ENCODE measurements at regions not wholly inside any gene's neighbourhood (a gene's known extent, or its start where the extent isn't known, plus 50 kb on each side); places are given as distances from the start of the nearest gene placed in this dataset.

- no peak for TF ChIP-seq CTCF (IDR thresholded peaks at IDR 0.05 in 2 of 3, conservative IDR thresholded peaks at IDR 0.05 in 1 of 3; ENCODE audit: control insufficient read depth in 2 of 3, extremely low read depth in 1 of 3, insufficient read depth in 1 of 3, low read depth in 3 of 3, low read length in 3 of 3)
- TF ChIP-seq POLR2AphosphoS5 (IDR thresholded peaks at IDR 0.05; ENCODE audit: low read length): no peak
- no peak for TF ChIP-seq POLR2A (IDR thresholded peaks at IDR 0.05; ENCODE audit: low read depth, low read length)
- TF ChIP-seq SMC3 (IDR thresholded peaks at IDR 0.05; ENCODE audit: borderline replicate concordance, low read length): no peak
- TF ChIP-seq USF2 (IDR thresholded peaks at IDR 0.05; ENCODE audit: borderline replicate concordance, low read depth, low read length): no peak
- TF ChIP-seq ZNF274 (IDR thresholded peaks at IDR 0.05; ENCODE audit: insufficient read depth, insufficient read length): no peak
- no peak for TF ChIP-seq REST (IDR thresholded peaks at IDR 0.05; ENCODE audit: low read depth, low read length)
- no peak for TF ChIP-seq EZH2 (IDR thresholded peaks at IDR 0.05; ENCODE audit: borderline replicate concordance, control insufficient read depth, low read depth, low read length)
- TF ChIP-seq ASH2L (IDR thresholded peaks at IDR 0.05; ENCODE audit: borderline replicate concordance, low read depth): no peak
- TF ChIP-seq E4F1 (IDR thresholded peaks at IDR 0.05; ENCODE audit: borderline replicate concordance, partially characterized antibody): no peak
- no peak for TF ChIP-seq JUND (IDR thresholded peaks at IDR 0.05; ENCODE audit: low read depth, low read length)
- TF ChIP-seq TAF1 (IDR thresholded peaks at IDR 0.05; ENCODE audit: borderline replicate concordance, low read depth, low read length): no peak
- no peak for TF ChIP-seq HDAC6 (IDR thresholded peaks at IDR 0.05; ENCODE audit: unreplicated experiment)
- TF ChIP-seq, protein P1, sequence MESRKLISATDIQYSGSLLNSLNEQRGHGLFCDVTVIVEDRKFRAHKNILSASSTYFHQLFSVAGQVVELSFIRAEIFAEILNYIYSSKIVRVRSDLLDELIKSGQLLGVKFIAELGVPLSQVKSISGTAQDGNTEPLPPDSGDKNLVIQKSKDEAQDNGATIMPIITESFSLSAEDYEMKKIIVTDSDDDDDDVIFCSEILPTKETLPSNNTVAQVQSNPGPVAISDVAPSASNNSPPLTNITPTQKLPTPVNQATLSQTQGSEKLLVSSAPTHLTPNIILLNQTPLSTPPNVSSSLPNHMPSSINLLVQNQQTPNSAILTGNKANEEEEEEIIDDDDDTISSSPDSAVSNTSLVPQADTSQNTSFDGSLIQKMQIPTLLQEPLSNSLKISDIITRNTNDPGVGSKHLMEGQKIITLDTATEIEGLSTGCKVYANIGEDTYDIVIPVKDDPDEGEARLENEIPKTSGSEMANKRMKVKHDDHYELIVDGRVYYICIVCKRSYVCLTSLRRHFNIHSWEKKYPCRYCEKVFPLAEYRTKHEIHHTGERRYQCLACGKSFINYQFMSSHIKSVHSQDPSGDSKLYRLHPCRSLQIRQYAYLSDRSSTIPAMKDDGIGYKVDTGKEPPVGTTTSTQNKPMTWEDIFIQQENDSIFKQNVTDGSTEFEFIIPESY (IDR thresholded peaks at IDR 0.05): no peak
Observed at GRCh38 chr2:136487421-136487820, 277.9 kb upstream of the THSD7B start.

Data from GM12878 (cell line).